GM06990 (cell line): ENCODE measurements at regions not wholly inside any gene's neighbourhood (a gene's known extent, or its start where the extent isn't known, plus 50 kb on each side); places are given as distances from the start of the nearest gene placed in this dataset.
"Not testable (repeated sequence)": the region's sequence is repeated elsewhere in the genome, so short reads cannot be mapped to it uniquely, and the experiment has no call there.

Experiments
- DNase-seq: peaks from one replicate; pipeline ENCODE4 v3.0.0-alpha.2; 2011; ENCODE audit not compliant: insufficient read length; ENCODE audit errors: extremely low read depth
- H3K27me3 ChIP-seq: replicated peaks from 2 replicates; pipeline ENCODE4 v1.6.0; 2011; ENCODE audit warnings: low read length; ENCODE audit not compliant: control insufficient read depth, insufficient read depth
- H3K36me3 ChIP-seq: 2 replicates; pipeline ENCODE4 v1.5.1; 2011; ENCODE audit warnings: low read length; ENCODE audit not compliant: control insufficient read depth, insufficient read depth
- H3K4me3 ChIP-seq: replicated peaks from 2 replicates; pipeline ENCODE4 v1.5.1; 2011; ENCODE audit warnings: low read depth, mild to moderate bottlenecking, control low read depth, low read length
- TF ChIP-seq, protein P1 (sequence below): IDR thresholded peaks from 2 replicates; pipeline ENCODE4 v1.5.1; 2011; ENCODE audit warnings: low read length, control low read depth, mild to moderate bottlenecking, inconsistent platforms; ENCODE audit not compliant: insufficient read depth, poor library complexity, severe bottlenecking

DNA sequence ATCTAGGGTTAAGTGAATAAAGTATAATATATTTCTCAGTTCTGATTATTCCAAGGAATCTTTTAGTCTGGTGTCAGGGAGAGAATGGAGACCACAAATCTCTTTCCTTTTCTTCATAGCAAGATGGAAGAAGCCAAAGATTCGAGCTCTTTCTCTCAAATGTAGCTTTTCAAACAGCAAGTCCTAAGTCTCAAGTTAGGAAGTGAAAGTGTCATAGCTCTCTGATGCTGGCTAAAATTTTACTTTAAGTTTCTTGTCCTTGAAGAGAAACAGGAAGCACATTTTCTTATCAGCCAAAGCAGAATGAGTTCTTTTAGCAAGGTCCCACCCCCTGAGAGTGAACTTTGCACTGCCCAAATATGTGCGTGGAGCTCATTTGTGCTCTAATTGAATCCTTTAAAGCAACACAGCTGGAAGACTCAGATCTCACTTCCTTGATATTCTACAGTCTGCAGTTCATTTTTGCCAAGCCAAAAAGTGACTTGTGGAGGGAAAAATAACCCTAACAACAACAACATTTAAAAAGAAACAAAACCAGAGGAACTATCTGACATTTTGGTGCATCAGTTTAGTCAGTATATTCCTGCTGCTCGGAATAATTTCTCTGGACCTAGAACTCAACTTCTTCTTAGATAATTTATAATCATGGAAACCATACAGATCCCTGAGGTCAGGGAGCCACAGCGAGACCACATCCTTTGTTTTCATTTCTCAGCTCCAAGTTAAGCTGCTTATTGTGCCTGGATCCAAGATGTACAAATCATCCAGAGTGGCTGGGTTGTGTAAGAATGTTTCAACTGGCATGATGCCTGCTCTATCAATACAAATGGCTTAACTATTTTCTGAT, 238.7 kb upstream of the P2RY1 start:
- Histone ChIP-seq H3K4me3 (no peak overlapping the region), H3K27me3 (no peaks in the 10 kb centered on the region), H3K36me3 (no peaks in the 10 kb centered on the region)
- DNase-seq = peak; percentile 67
- TF ChIP-seq, protein P1, sequence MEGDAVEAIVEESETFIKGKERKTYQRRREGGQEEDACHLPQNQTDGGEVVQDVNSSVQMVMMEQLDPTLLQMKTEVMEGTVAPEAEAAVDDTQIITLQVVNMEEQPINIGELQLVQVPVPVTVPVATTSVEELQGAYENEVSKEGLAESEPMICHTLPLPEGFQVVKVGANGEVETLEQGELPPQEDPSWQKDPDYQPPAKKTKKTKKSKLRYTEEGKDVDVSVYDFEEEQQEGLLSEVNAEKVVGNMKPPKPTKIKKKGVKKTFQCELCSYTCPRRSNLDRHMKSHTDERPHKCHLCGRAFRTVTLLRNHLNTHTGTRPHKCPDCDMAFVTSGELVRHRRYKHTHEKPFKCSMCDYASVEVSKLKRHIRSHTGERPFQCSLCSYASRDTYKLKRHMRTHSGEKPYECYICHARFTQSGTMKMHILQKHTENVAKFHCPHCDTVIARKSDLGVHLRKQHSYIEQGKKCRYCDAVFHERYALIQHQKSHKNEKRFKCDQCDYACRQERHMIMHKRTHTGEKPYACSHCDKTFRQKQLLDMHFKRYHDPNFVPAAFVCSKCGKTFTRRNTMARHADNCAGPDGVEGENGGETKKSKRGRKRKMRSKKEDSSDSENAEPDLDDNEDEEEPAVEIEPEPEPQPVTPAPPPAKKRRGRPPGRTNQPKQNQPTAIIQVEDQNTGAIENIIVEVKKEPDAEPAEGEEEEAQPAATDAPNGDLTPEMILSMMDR = no peak

DNA sequence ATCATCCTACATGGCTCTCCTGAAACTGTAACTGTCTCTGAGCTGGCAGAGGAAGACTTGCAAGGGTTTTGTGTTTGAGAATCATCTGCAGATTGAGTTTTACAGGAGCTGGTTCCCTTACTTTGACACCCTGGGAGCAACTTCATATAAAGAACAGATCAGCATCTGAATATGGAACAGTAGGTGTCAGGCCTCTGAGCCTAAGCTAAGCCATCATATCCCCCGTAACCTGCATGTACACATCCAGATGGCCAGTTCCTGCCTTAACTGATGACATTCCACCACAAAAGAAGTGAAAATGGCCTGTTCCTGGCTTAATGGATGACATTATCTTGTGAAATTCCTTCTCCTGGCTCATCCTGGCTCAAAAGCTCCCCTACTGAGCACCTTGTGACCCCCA, 238.1 kb upstream of the P2RY1 start:
- H3K4me3 ChIP-seq, DNase-seq, H3K36me3 ChIP-seq, H3K27me3 ChIP-seq: not testable (repeated sequence)

DNA sequence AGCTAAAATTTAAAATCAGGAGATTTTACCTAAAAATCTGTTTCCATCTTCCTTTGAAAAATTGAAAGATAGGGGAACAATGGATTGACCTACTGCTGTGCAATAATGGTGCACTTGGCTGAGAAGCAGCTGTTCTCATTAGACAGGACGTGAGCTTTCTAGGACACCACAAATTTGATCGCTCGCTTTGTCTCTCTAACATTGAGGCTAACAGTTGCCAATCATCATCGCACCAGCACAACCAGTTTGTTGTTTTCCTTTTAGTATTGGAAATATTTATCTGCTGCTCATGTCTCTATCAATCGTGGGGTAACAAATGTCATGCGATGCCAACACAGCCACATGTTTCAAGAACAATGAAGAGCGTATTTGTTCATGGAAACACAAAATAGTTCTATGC, 228.8 kb upstream of the P2RY1 start:
- TF ChIP-seq, protein P1 = no peak
- no peak overlapping the region for H3K4me3 ChIP-seq
- no peak for DNase-seq
- no peaks in the 10 kb centered on the region for H3K36me3 ChIP-seq
- H3K27me3 ChIP-seq = no peaks in the 10 kb centered on the region

DNA sequence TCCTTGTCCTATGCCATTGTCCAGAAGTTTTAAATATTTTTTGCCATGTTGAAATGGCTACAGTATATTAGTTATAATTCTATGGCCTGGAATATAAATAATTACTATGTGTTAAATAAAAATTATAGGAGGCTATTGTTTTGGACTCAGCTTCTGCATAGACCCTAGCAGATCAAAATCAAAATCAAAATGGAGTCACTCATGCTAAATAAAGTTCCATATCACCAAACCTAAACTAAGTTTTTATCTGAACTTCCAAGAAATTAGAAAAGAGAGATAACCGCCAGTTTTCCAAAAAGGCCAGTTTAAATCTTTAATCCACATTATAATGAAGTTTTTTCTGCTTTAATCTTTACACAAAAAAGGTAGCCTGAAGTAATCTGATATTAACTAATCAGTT, 227.8 kb upstream of the P2RY1 start:
- no peaks in the 10 kb centered on the region for H3K27me3 ChIP-seq
- TF ChIP-seq, protein P1 = no peak
- no peak overlapping the region for H3K4me3 ChIP-seq
- no peak for DNase-seq
- no peaks in the 10 kb centered on the region for H3K36me3 ChIP-seq

DNA sequence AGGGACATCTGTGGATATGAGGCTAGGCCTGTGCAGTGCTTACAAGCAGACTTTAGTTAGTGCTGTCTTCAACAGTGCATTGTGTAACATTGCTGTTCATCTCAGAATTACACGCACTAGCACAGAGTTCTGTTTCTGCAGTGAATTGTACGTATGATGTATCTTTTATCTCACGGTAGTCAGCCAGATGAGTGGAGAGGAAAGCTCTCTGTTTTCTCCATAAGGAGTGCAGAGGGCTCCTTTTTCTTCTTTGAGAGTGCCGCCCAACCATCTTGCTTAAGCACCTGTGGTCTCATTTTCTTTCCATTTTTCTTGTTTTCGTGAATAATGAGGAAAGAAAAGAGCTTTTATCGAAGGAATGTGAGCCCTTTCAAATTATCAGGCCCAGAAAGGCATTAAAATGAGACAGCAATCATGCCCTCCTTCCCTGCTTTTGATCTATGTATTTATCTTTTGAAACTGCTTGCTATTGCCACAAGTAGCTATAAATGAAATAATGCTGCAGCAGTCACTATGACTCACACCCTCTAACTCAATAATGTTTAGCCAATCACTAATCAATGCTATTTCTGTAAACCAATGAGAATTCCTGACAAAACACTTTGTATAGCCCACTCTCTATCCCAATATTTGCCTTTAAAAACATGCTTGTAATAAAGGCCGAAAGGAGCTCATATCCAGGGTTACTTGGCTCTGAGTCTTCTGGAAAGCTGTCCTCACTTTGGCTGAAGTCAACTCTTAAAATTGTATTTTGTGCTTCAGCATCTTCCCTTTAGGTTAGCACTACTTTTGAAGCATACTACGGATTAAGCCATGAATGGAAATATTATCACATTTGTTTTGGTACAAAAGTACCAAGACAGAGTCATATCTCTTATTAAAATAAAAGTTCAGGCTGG, 226.0 kb upstream of the P2RY1 start:
- Histone ChIP-seq H3K36me3 (no peaks in the 10 kb centered on the region), H3K27me3 (no peaks in the 10 kb centered on the region), H3K4me3 (no peak overlapping the region)
- TF ChIP-seq, protein P1 = no peak
- no peak for DNase-seq

DNA sequence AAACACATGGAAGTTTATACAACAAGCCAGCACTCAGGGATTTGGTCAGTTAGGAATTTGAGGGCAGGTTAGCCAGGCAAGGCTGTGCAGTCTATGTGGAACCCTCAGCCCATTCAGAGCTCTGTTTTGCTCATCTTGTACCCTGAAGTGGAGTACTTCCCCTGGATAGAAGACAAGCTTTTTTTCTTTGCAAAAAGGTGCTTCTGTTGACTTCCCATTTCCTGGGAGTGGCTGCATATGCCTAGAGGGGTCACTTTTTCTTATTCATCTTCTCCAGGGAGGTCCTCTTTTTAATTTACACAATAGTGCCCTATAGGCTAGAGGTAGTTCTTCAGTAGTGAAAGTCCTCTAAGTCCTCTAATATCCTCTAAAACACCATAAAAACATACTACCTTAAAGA, 225.0 kb upstream of the P2RY1 start:
- Histone ChIP-seq H3K36me3 (no peaks in the 10 kb centered on the region), H3K4me3 (no peak overlapping the region), H3K27me3 (no peaks in the 10 kb centered on the region)
- DNase-seq = no peak
- TF ChIP-seq, protein P1 = no peak
